Activated CD4-positive, CD25-positive, alpha-beta regulatory T cell treated with anti-CD3 and anti-CD28 coated beads, Interleukin-2, amount 50 U/mL, for 24 hours (primary cell): ENCODE measurements at regions not wholly inside any gene's neighbourhood (a gene's known extent, or its start where the extent isn't known, plus 50 kb on each side); places are given as distances from the start of the nearest gene placed in this dataset.
"Not testable (repeated sequence)": the region's sequence is repeated elsewhere in the genome, so short reads cannot be mapped to it uniquely, and the experiment has no call there.

Experiments used
- ATAC-seq, 2 donors: fragments of 150-1000 bp; cut with Tn5 transposase; one replicate each; pipeline ENCODE4 v1.10.0; 2021; ENCODE audit warnings: mild to moderate bottlenecking in 1 of 2, moderate library complexity in 1 of 2

GRCh38 chr16:18148132-18148531 lies 188.4 kb downstream of the NPIPA8 start:
- ATAC-seq: not testable (repeated sequence)

GRCh38 chr16:18146601-18147142 lies 189.9 kb downstream of the NPIPA8 start:
- not testable (repeated sequence) for ATAC-seq

GRCh38 chr16:18142066-18142465 lies 194.5 kb downstream of the NPIPA8 start:
- ATAC-seq: not testable (repeated sequence)

GRCh38 chr16:18136288-18136687 lies 200.2 kb downstream of the NPIPA8 start:
- not testable (repeated sequence) for ATAC-seq

GRCh38 chr16:18135024-18135423 lies 201.5 kb downstream of the NPIPA8 start:
- ATAC-seq: not testable (repeated sequence)

- ATAC-seq: not testable (repeated sequence)
Measured at GRCh38 chr16:18131587-18131986, 204.9 kb downstream of the NPIPA8 start.

GRCh38 chr16:18130478-18131120 lies 205.9 kb downstream of the NPIPA8 start:
- not testable (repeated sequence) for ATAC-seq

GRCh38 chr16:18127033-18127432 lies 209.5 kb downstream of the NPIPA8 start:
- not testable (repeated sequence) for ATAC-seq

- not testable (repeated sequence) for ATAC-seq
Measured at GRCh38 chr16:18119092-18119491, 217.4 kb downstream of the NPIPA8 start.

GRCh38 chr16:18118684-18119083 lies 217.9 kb downstream of the NPIPA8 start:
- ATAC-seq: not testable (repeated sequence)

- ATAC-seq: not testable (repeated sequence)
Measured at GRCh38 chr16:18118071-18118470, 218.5 kb downstream of the NPIPA8 start.

GRCh38 chr16:18104412-18104811 lies 232.1 kb downstream of the NPIPA8 start:
- ATAC-seq: not testable (repeated sequence)

- ATAC-seq: not testable (repeated sequence)
Measured at GRCh38 chr16:18101077-18101476, 235.5 kb downstream of the NPIPA8 start.

GRCh38 chr16:18092605-18093004 lies 243.9 kb downstream of the NPIPA8 start:
- not testable (repeated sequence) for ATAC-seq

GRCh38 chr16:18080658-18081363 lies 255.7 kb downstream of the NPIPA8 start:
- not testable (repeated sequence) for ATAC-seq

- ATAC-seq: not testable (repeated sequence)
Measured at GRCh38 chr16:18077910-18078309, 258.6 kb downstream of the NPIPA8 start.

GRCh38 chr16:18072161-18072560 lies 264.4 kb downstream of the NPIPA8 start:
- ATAC-seq: no peak

GRCh38 chr16:18069683-18070082 lies 266.9 kb downstream of the NPIPA8 start:
- no peak for ATAC-seq

- ATAC-seq: no peak
Measured at GRCh38 chr16:18068477-18068876, 268.1 kb downstream of the NPIPA8 start.

GRCh38 chr16:18062713-18063112 lies 273.8 kb downstream of the NPIPA8 start:
- ATAC-seq: no peak

- ATAC-seq: no peak
Measured at GRCh38 chr16:18060351-18060750, 276.2 kb downstream of the NPIPA8 start.

GRCh38 chr16:18059577-18059976 lies 277.0 kb downstream of the NPIPA8 start:
- no peak for ATAC-seq

- ATAC-seq: no peak
Measured at GRCh38 chr16:18059089-18059488, 277.4 kb downstream of the NPIPA8 start.

GRCh38 chr16:18055411-18055916 lies 281.1 kb downstream of the NPIPA8 start:
- ATAC-seq: no peak
